SK-N-SH treated with all-trans-retinoic acid at 6 μM for 48 hours (cell line): ENCODE measurements at regions not wholly inside any gene's neighbourhood (a gene's known extent, or its start where the extent isn't known, plus 50 kb on each side); places are given as distances from the start of the nearest gene placed in this dataset.

Experiments
- CSDC2 ChIP-seq: fragments of 250-450 bp; sonication (Bioruptor Pico); IDR thresholded peaks from 2 replicates; pipeline ENCODE4 v1.5.0; 2020; ENCODE audit warnings: mild to moderate bottlenecking, moderate library complexity
- ESRRG ChIP-seq: fragments of 250-450 bp; sonication (Bioruptor Pico); IDR thresholded peaks from 2 replicates; pipeline ENCODE4 v1.6.1; 2021; ENCODE audit warnings: mild to moderate bottlenecking
- GLIS3 ChIP-seq: fragments of 250-450 bp; sonication (Bioruptor Pico); IDR thresholded peaks from 2 replicates; pipeline ENCODE4 v1.5.0; 2020; ENCODE audit warnings: mild to moderate bottlenecking, moderate library complexity
- OSR1 ChIP-seq: fragments of 250-450 bp; sonication (Bioruptor Pico); IDR thresholded peaks from 2 replicates; pipeline ENCODE4 v1.8.0; 2022; ENCODE audit warnings: moderate library complexity, mild to moderate bottlenecking, inconsistent platforms
- RARB ChIP-seq: fragments of 250-450 bp; sonication (Bioruptor Pico); IDR thresholded peaks from 2 replicates; pipeline ENCODE4 v1.8.0; 2021; ENCODE audit warnings: mild to moderate bottlenecking, moderate library complexity
- ZFP3 ChIP-seq: fragments of 250-450 bp; sonication (Bioruptor Pico); IDR thresholded peaks from 2 replicates; pipeline ENCODE4 v1.5.0; 2020; ENCODE audit warnings: mild to moderate bottlenecking, moderate library complexity
- ZFP30 ChIP-seq: fragments of 450-650 bp; formaldehyde crosslinking; IDR thresholded peaks from 2 replicates; pipeline ENCODE4 v1.5.0; 2022; ENCODE audit warnings: mild to moderate bottlenecking, moderate library complexity
- ZNF565 ChIP-seq: fragments of 450-650 bp; formaldehyde crosslinking; conservative IDR thresholded peaks from 2 replicates; pipeline ENCODE4 v1.5.0; 2020; ENCODE audit warnings: low read depth, mild to moderate bottlenecking, moderate library complexity

DNA sequence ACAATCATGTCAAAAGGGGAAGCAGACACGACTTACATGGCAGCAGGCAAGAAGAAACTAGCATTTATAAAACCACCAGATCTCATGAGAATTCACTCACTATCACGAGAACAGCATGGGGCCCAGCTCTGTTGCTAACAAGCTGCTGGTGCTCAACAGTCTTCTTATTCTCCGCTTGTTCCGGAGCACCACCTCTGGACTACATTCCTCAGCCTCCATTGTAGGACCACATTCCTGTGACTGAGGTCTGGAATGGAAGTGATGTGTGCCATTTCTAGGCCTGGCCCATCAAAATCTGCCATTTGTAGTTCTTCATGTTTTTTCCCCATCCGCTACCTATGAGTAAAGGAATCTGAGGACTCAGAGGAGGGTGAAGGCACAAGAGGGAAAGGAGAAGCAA, 111.5 kb upstream of the PTCHD1 start:
- TF ChIP-seq ZFP3 (no peak), ZFP30 (CRISPR knock-in tag) (no peak), ESRRG (CRISPR knock-in tag) (no peak), RARB (no peak), OSR1 (CRISPR knock-in tag) (no peak), ZNF565 (no peak), CSDC2 (CRISPR knock-in tag) (no peak), GLIS3 (CRISPR knock-in tag) (no peak)
